ENCODE measurements at regions not wholly inside any gene's neighbourhood (a gene's known extent, or its start where the extent isn't known, plus 50 kb on each side); places are given as distances from the start of the nearest gene placed in this dataset.
A peak's percentile ranks its signal among the peaks of the same experiment; 100 is the strongest.

DNA sequence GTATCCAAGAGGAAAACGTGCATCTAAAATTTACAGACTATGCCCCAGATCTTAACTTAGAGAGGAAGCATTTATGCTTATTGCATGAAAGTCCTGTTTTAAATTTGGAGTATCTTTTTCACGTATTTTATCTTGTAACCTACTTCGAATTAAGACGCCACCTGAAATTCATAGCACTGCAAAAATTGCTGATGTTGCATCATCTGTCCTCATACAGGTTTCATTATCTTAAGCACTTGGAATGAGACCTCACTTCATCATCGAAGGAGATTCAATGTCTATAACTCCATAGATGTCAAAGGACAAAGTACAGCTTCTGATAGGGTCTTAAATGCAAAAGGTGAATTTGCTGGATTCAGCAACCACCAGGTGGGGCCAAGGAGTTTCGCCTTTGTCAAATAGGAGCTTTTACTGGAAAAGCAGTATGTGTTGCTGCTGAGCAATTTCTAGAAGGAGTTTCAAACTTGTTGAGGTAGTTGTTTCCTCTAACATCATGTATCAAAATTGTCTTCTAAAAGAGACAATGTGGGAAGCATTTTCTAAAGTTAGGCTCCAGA is 106.4 kb upstream of the CCDC85A start:
- TF ChIP-seq RCOR1 (IDR thresholded peaks at IDR 0.05; ENCODE audit: insufficient replicate concordance, low read length) (no peak), MXI1 (IDR thresholded peaks at IDR 0.05; ENCODE audit: borderline replicate concordance, low read depth, low read length) (no peak), BHLHE40 (IDR thresholded peaks at IDR 0.05; ENCODE audit: low read depth, low read length) (no peak), NFE2L2 (IDR thresholded peaks at IDR 0.05; ENCODE audit: low read depth, low read length) (no peak), SMC3 (IDR thresholded peaks at IDR 0.05; ENCODE audit: low read depth, low read length) (0 out of 2 replicates have a peak, but pooled peaks have one; percentile 10), MAFK (IDR thresholded peaks at IDR 0.05; ENCODE audit: low read depth, low read length) (peak; percentile 78), CHD1 (IDR thresholded peaks at IDR 0.05; ENCODE audit: low read depth, low read length) (no peak), RAD21 (IDR thresholded peaks at IDR 0.05; ENCODE audit: low read length) (peak; percentile 26; the same call in 1 of the 2 replicates), MAZ (IDR thresholded peaks at IDR 0.05; ENCODE audit: borderline replicate concordance, low read depth, low read length) (no peak), RFX5 (IDR thresholded peaks at IDR 0.05; ENCODE audit: low read depth, low read length) (no peak), CEBPB (IDR thresholded peaks at IDR 0.05; ENCODE audit: low read depth, low read length) (peak; percentile 39; the same call in 1 of the 2 replicates), FOS (IDR thresholded peaks at IDR 0.05; ENCODE audit: low read depth, low read length) (no peak), POLR2A (IDR thresholded peaks at IDR 0.05; ENCODE audit: low read depth, low read length) (no peak)
- TF ChIP-seq, protein P1, sequence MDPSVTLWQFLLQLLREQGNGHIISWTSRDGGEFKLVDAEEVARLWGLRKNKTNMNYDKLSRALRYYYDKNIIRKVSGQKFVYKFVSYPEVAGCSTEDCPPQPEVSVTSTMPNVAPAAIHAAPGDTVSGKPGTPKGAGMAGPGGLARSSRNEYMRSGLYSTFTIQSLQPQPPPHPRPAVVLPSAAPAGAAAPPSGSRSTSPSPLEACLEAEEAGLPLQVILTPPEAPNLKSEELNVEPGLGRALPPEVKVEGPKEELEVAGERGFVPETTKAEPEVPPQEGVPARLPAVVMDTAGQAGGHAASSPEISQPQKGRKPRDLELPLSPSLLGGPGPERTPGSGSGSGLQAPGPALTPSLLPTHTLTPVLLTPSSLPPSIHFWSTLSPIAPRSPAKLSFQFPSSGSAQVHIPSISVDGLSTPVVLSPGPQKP (IDR thresholded peaks at IDR 0.05; ENCODE audit: borderline replicate concordance, low read depth, low read length), result no peak
- TF ChIP-seq, protein P2, sequence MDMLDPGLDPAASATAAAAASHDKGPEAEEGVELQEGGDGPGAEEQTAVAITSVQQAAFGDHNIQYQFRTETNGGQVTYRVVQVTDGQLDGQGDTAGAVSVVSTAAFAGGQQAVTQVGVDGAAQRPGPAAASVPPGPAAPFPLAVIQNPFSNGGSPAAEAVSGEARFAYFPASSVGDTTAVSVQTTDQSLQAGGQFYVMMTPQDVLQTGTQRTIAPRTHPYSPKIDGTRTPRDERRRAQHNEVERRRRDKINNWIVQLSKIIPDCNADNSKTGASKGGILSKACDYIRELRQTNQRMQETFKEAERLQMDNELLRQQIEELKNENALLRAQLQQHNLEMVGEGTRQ (IDR thresholded peaks at IDR 0.05; ENCODE audit: low read depth, low read length), result no peak
- TF ChIP-seq, protein P3, sequence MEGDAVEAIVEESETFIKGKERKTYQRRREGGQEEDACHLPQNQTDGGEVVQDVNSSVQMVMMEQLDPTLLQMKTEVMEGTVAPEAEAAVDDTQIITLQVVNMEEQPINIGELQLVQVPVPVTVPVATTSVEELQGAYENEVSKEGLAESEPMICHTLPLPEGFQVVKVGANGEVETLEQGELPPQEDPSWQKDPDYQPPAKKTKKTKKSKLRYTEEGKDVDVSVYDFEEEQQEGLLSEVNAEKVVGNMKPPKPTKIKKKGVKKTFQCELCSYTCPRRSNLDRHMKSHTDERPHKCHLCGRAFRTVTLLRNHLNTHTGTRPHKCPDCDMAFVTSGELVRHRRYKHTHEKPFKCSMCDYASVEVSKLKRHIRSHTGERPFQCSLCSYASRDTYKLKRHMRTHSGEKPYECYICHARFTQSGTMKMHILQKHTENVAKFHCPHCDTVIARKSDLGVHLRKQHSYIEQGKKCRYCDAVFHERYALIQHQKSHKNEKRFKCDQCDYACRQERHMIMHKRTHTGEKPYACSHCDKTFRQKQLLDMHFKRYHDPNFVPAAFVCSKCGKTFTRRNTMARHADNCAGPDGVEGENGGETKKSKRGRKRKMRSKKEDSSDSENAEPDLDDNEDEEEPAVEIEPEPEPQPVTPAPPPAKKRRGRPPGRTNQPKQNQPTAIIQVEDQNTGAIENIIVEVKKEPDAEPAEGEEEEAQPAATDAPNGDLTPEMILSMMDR (conservative IDR thresholded peaks at IDR 0.05; ENCODE audit: low read depth, low read length), result peak; percentile 34
- Histone ChIP-seq H2BK5ac (ENCODE audit: low read depth, low read length, poor library complexity, severe bottlenecking) (no peak overlapping the region), H2BK20ac (ENCODE audit: low read depth, low read length) (no peak overlapping the region), H3K9me1 (ENCODE audit: insufficient read depth, low read length) (no peaks in the 10 kb centered on the region), H3K4me1 (ENCODE audit: control insufficient read depth, insufficient read depth, low read length) (no peaks in the 10 kb centered on the region), H3K4me3 (ENCODE audit: insufficient read depth, low read depth, low read length) (no peak overlapping the region), H3K14ac (replicated peaks; ENCODE audit: low read depth, low read length) (no peak overlapping the region), H3K9me3 (ENCODE audit: control insufficient read depth, insufficient read depth, low read length) (no peaks in the 10 kb centered on the region), H2BK15ac (ENCODE audit: low read depth, low read length) (no peak overlapping the region), H2AFZ (replicated peaks; ENCODE audit: low read length, poor library complexity) (no peak overlapping the region), H3K23ac (ENCODE audit: low read depth, low read length) (no peak overlapping the region), H4K8ac (ENCODE audit: low read depth in 2 of 2, low read length in 2 of 2) (no peak overlapping the region), H4K20me1 (ENCODE audit: insufficient read depth, low read length) (no peaks in the 10 kb centered on the region), H3K56ac (ENCODE audit: extremely low read depth, insufficient read depth, low read length) (no peak overlapping the region), H3K18ac (ENCODE audit: low read depth, low read length) (no peak overlapping the region), H2BK120ac (ENCODE audit: low read depth, low read length) (no peak overlapping the region), H3K4ac (ENCODE audit: low read depth, low read length) (no peak overlapping the region), H3K27me3 (ENCODE audit: control insufficient read depth, insufficient read depth, low read length) (peaks cover 1% of the 10 kb centered on the region; the same call in 1 of the 2 replicates), H2AK9ac (replicated peaks; ENCODE audit: low read depth, low read length, poor library complexity) (no peak overlapping the region), H4K91ac (ENCODE audit: insufficient read depth, low read depth, low read length) (no peak overlapping the region), H3K27ac (ENCODE audit: insufficient read depth, low read length) (no peak overlapping the region), H3K4me2 (ENCODE audit: low read depth, low read length) (no peak overlapping the region), H3K9ac (ENCODE audit: low read depth, low read length) (no peak overlapping the region), H4K5ac (ENCODE audit: low read depth, low read length) (no peak overlapping the region), H2AK5ac (ENCODE audit: low read depth, low read length) (no peak overlapping the region), H3K79me1 (ENCODE audit: low read depth in 1 of 2, low read length in 2 of 2) (no peaks in the 10 kb centered on the region), H3K36me3 (ENCODE audit: control insufficient read depth, insufficient read depth, low read length) (no peaks in the 10 kb centered on the region)
- in situ Hi-C loops (cut with MboI; ENCODE audit: low sequenced_read_pairs) (no loop called here), intact Hi-C loops (cut with micrococcal nuclease) (no loop called here), dilution Hi-C loops (cut with HindIII; ENCODE audit: low sequenced_read_pairs, unreplicated experiment) (no loop called here)
- CTCF ChIA-PET, result no interaction called here
- WGBS, 2 experiments (ENCODE audit: extremely low coverage in 2 of 2, insufficient read length in 1 of 2), result no CpG with 5 or more reads among the region's 6 CpGs
- peak; percentile 7 for DNase-seq
- ATAC-seq (ENCODE audit: low read depth), result no peak
- POLR2A ChIA-PET (ENCODE audit: unreplicated experiment), result no interaction called here
- no TSS peak for BruUV-seq (replicated peaks)

All from IMR-90 (cell line).